PC-3 (cell line): ENCODE measurements at regions not wholly inside any gene's neighbourhood (a gene's known extent, or its start where the extent isn't known, plus 50 kb on each side); places are given as distances from the start of the nearest gene placed in this dataset.

ENCODE experiments used
- CTCF ChIP-seq: fragments of 300-600 bp; sonication (generic); conservative IDR thresholded peaks from 2 replicates; pipeline ENCODE4 v1.5.1; 2017; ENCODE audit warnings: antibody characterized with exemption, low read depth, mild to moderate bottlenecking, low read length
- EZH2 ChIP-seq: fragments of 300-600 bp; sonication (generic); IDR thresholded peaks from one replicate; pipeline ENCODE4 v1.6.1; 2017; ENCODE audit warnings: antibody characterized with exemption, mild to moderate bottlenecking, low read length; ENCODE audit not compliant: unreplicated experiment
- EZH2phosphoT487 ChIP-seq: fragments of 300-600 bp; sonication (generic); IDR thresholded peaks from 2 replicates; pipeline ENCODE4 v1.6.1; 2018; ENCODE audit warnings: mild to moderate bottlenecking, antibody characterized with exemption, low read length, borderline replicate concordance

- TF ChIP-seq CTCF = no peak
- TF ChIP-seq EZH2 = no peak
- TF ChIP-seq EZH2phosphoT487 = no peak
Measured at GRCh38 chr22:26889802-26890201, 232.4 kb downstream of the MIAT start.
